Activated naive CD4-positive, alpha-beta T cell treated with anti-CD3 and anti-CD28 coated beads, Interleukin-2, amount 50 U/mL, for 16 hours (primary cell): ENCODE measurements at regions not wholly inside any gene's neighbourhood (a gene's known extent, or its start where the extent isn't known, plus 50 kb on each side); places are given as distances from the start of the nearest gene placed in this dataset.
A peak's percentile ranks its signal among the peaks of the same experiment; 100 is the strongest.

Experiments
- DNase-seq: peaks from one replicate; pipeline ENCODE4 v3.0.0-alpha.2; 2020

- no peak for DNase-seq
These were observed 58.9 kb downstream of the NUDT11 start for GRCh38 chrX:51437521-51437920.

- no peak for DNase-seq
These were observed 61.3 kb downstream of the NUDT11 start for GRCh38 chrX:51435101-51435500.

GRCh38 chrX:51421972-51422597, 74.3 kb downstream of the NUDT11 start:
- DNase-seq, result no peak

- no peak for DNase-seq
These were observed 75.8 kb downstream of the NUDT11 start for GRCh38 chrX:51420610-51421009.

GRCh38 chrX:51408462-51408861, 75.8 kb downstream of the NUDT10 start:
- DNase-seq, result no peak

DNA sequence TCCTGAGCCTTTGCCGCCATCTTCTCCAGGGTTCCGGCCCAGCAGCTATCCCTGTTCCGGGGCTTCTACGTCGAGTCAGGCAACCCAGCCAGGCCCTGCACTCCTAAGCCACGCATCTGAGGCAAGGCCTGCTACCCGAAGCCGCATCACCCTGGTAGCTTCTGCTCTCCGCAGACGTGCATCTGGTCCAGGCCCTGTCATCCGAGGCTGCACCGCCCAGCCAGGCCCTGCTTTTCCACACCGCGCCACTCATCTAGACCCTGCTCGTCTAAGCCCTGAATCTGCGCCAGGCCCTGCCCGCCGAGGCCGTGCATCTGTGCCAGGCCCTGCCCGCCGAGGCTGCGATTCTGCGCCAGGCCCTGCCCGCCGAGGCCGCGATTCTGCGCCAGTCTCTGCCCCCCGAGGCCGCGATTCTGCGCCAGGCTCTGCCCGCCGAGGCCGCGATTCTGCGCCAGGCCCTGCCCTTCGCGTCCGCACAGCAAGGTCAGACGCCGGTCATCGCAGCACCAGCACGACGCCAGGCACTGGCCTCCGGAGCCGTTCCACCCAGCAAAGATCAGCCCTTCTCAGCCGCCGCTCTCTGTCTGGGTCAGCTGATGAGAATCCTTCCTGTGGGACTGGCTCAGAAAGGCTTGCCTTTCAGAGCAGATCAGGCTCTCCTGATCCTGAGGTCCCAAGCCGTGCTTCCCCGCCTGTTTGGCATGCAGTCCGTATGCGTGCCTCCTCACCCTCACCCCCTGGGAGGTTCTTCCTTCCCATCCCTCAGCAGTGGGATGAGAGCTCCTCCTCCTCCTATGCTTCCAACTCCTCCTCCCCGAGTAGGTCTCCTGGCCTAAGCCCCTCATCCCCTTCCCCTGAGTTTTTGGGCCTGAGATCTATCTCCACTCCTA, 75.1 kb downstream of the NUDT10 start:
- no peak for DNase-seq

DNA sequence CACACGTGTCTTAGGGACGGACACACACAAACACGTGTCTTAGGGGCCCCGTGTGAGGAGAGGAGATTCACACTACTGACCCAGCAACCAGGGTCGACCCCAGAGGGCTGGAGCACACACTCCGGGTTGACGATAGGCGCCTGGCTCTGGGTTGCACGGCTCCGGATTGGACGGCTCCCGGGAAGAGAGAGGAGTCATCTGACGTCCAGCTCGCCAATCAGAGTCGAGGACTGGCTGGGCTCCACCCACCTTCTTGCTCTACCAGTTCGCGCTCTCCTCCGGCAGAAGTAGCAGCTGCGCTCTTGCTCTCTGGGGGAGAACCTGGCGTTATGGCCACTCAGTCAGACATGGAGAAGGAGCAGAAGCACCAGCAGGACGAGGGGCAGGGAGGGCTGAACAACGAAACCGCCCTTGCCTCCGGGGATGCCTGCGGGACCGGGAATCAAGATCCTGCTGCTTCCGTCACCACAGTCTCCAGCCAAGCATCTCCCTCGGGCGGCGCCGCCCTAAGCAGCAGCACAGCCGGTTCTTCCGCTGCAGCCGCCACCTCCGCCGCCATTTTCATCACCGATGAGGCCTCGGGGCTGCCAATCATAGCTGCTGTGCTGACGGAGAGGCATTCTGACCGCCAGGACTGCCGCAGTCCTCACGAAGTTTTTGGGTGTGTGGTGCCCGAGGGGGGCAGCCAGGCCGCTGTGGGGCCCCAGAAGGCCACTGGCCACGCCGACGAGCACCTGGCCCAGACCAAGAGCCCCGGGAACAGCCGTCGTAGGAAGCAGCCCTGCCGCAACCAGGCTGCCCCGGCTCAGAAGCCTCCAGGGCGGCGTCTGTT, 74.3 kb downstream of the NUDT10 start:
- DNase-seq, result no peak

GRCh38 chrX:51404445-51404844, 71.8 kb downstream of the NUDT10 start:
- no peak for DNase-seq

DNA sequence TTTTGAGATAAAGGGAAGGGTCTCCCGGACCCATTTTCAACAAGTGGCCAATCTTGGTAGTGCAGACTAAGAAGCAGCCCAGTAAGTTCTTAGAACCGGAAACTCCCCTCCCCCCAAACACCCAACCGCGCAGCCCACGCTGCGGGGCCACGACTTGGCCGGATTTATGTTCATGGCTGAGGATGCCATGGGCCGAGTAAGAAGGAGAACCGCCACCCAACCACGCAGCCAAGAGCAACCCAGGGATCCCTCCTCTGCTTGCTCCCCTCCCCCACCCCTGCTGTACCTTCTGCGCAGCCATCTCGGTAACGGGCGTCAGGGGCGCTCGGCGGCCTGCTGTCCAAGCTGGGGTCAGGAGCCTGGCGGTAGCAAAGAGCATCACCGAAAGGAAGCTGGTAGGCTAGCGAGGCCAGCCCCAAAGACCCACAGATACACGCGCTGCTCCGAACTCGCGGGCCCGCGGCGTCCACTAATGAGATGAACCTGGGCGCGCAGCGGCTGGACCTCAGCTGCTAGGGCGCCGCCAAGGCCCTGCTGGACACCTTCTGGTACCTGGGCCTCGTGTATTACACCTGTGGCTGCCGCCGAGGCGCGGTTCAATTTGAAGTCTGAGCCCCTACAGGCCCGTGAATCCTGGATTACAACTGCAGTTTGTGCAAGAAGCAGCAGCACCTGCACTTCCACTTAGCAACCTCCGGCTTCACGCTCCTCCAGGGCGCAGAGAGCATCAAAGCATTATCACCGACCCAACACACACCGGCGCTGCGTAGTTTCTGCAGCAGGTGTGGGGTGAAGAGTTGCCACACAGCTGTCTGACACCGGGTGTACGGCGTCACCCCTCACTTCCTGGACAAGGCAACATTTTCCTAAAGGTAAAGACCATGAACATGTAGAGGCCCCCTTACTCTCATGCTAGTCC, 63.4 kb downstream of the NUDT10 start:
- DNase-seq, result peak; percentile 63

GRCh38 chrX:51395480-51395809, 62.8 kb downstream of the NUDT10 start:
- no peak for DNase-seq
